Lower lobe of right lung (tissue), 2 donors: ENCODE measurements at regions not wholly inside any gene's neighbourhood (a gene's known extent, or its start where the extent isn't known, plus 50 kb on each side); places are given as distances from the start of the nearest gene placed in this dataset.

ENCODE experiments used
- ATAC-seq, 2 donors: fragments of 200-7000 bp; cut with Tn5 transposase; one replicate each; pipeline ENCODE4 v1.9.1; 2020 to 2022; ENCODE audit warnings: mild to moderate bottlenecking in 2 of 2, moderate library complexity in 2 of 2
- DNase-seq: peaks from one replicate; pipeline ENCODE4 v3.0.0-alpha.2; 2020
- H3K27ac ChIP-seq: fragments of 200-600 bp; one replicate; pipeline ENCODE4 v1.8.0; 2022
- H3K27me3 ChIP-seq: fragments of 200-600 bp; one replicate; pipeline ENCODE4 v1.8.0; 2022; ENCODE audit warnings: low read depth
- H3K36me3 ChIP-seq: fragments of 200-600 bp; one replicate; pipeline ENCODE4 v1.8.0; 2022; ENCODE audit warnings: mild to moderate bottlenecking
- H3K4me1 ChIP-seq: fragments of 200-600 bp; one replicate; pipeline ENCODE4 v1.8.0; 2022
- H3K4me3 ChIP-seq: fragments of 200-600 bp; one replicate; pipeline ENCODE4 v1.8.0; 2022; ENCODE audit warnings: mild to moderate bottlenecking
- H3K9me3 ChIP-seq: fragments of 200-600 bp; one replicate; pipeline ENCODE4 v1.8.0; 2022
- CTCF ChIP-seq: fragments of 200-600 bp; IDR thresholded peaks from one replicate; pipeline ENCODE4 v1.8.0; 2022; ENCODE audit warnings: antibody characterized with exemption, mild to moderate bottlenecking
- intact Hi-C: fragments of 100-400 bp; cut with DNase I; formaldehyde crosslinking; loops from one replicate; pipeline ENCODE4 v1.11.0; 2022
- donor health status: DM: no; HTN: yes; CAD: no; lungs with severe emphysema.

GRCh38 chr2:220034426-220035130 is 407.1 kb downstream of the SLC4A3 start:
- no peak for DNase-seq
- no peak for TF ChIP-seq CTCF
- Histone ChIP-seq H3K4me1 (no peaks in the 10 kb centered on the region), H3K4me3 (no peak overlapping the region), H3K27me3 (no peaks in the 10 kb centered on the region), H3K9me3 (no peaks in the 10 kb centered on the region), H3K27ac (no peak overlapping the region), H3K36me3 (no peaks in the 10 kb centered on the region)
- ATAC-seq, result no peak
- intact Hi-C loops, result no loop called here

GRCh38 chr2:220036431-220036830 is 409.0 kb downstream of the SLC4A3 start:
- H3K36me3 ChIP-seq, result no peaks in the 10 kb centered on the region
- intact Hi-C loops, result no loop called here
- no peak overlapping the region for H3K27ac ChIP-seq
- H3K27me3 ChIP-seq, result no peaks in the 10 kb centered on the region
- ATAC-seq (no peak), DNase-seq (no peak)
- no peaks in the 10 kb centered on the region for H3K4me1 ChIP-seq
- no peaks in the 10 kb centered on the region for H3K9me3 ChIP-seq
- no peak for TF ChIP-seq CTCF
- H3K4me3 ChIP-seq, result no peak overlapping the region

- Histone ChIP-seq H3K4me1 (no peaks in the 10 kb centered on the region), H3K4me3 (no peak overlapping the region), H3K27me3 (no peaks in the 10 kb centered on the region), H3K9me3 (no peaks in the 10 kb centered on the region), H3K27ac (no peak overlapping the region), H3K36me3 (no peaks in the 10 kb centered on the region)
- no peak for TF ChIP-seq CTCF
- intact Hi-C loops, result no loop called here
- no peak for DNase-seq
- no peak for ATAC-seq
These were observed 412.9 kb downstream of the SLC4A3 start for GRCh38 chr2:220040346-220040745.

- Histone ChIP-seq H3K27ac (no peak overlapping the region), H3K9me3 (no peaks in the 10 kb centered on the region), H3K4me1 (no peaks in the 10 kb centered on the region), H3K27me3 (no peaks in the 10 kb centered on the region), H3K4me3 (no peak overlapping the region), H3K36me3 (no peaks in the 10 kb centered on the region)
- ATAC-seq, result no peak
- TF ChIP-seq CTCF, result no peak
- DNase-seq, result no peak
- intact Hi-C loops, result no loop called here
These were observed 414.0 kb downstream of the SLC4A3 start for GRCh38 chr2:220041447-220041846.

- Histone ChIP-seq H3K4me1 (no peaks in the 10 kb centered on the region), H3K36me3 (no peaks in the 10 kb centered on the region), H3K9me3 (no peaks in the 10 kb centered on the region), H3K27ac (no peak overlapping the region), H3K27me3 (no peaks in the 10 kb centered on the region), H3K4me3 (no peak overlapping the region)
- no peak for TF ChIP-seq CTCF
- DNase-seq, result no peak
- ATAC-seq, result no peak
- intact Hi-C loops, result no loop called here
These were observed 415.9 kb downstream of the SLC4A3 start for GRCh38 chr2:220043155-220043989.
